HS-5 (cell line): ENCODE measurements at regions not wholly inside any gene's neighbourhood (a gene's known extent, or its start where the extent isn't known, plus 50 kb on each side); places are given as distances from the start of the nearest gene placed in this dataset.
"Not testable (repeated sequence)": the region's sequence is repeated elsewhere in the genome, so short reads cannot be mapped to it uniquely, and the experiment has no call there.

Experiments used
- DNase-seq: peaks from one replicate; pipeline ENCODE4 v3.0.0-alpha.2; 2012; ENCODE audit warnings: low read depth

DNA sequence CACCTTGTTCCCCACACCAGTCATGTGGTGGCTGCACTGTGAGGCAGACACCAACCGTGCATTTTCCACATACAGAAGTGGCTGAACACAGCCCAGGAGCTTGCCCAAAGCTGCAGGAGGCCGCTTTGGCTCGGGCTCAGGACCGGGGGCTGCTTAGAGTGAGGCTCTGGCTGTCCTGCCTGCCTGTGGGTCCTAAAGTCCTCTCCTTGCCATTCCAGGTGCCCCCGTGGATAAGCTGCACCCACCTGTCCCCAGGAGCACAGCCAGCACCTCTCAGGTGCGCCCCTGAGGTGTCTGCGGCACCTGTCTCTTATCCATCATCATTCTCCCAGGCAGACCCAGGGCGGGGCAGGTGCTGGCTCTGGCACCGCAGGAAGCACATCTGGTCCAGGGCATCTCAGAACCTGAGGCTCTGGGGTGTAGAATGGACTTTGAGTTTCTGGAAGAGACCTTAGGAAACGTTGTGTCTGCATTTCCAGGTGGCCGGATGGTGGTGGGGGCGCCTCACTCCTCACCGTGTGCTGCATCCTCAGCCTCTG, 180.5 kb upstream of the ZNF469 start:
- DNase-seq = no peak

GRCh38 chr16:88202856-88203681, 179.7 kb upstream of the ZNF469 start:
- DNase-seq = not testable (repeated sequence)

DNA sequence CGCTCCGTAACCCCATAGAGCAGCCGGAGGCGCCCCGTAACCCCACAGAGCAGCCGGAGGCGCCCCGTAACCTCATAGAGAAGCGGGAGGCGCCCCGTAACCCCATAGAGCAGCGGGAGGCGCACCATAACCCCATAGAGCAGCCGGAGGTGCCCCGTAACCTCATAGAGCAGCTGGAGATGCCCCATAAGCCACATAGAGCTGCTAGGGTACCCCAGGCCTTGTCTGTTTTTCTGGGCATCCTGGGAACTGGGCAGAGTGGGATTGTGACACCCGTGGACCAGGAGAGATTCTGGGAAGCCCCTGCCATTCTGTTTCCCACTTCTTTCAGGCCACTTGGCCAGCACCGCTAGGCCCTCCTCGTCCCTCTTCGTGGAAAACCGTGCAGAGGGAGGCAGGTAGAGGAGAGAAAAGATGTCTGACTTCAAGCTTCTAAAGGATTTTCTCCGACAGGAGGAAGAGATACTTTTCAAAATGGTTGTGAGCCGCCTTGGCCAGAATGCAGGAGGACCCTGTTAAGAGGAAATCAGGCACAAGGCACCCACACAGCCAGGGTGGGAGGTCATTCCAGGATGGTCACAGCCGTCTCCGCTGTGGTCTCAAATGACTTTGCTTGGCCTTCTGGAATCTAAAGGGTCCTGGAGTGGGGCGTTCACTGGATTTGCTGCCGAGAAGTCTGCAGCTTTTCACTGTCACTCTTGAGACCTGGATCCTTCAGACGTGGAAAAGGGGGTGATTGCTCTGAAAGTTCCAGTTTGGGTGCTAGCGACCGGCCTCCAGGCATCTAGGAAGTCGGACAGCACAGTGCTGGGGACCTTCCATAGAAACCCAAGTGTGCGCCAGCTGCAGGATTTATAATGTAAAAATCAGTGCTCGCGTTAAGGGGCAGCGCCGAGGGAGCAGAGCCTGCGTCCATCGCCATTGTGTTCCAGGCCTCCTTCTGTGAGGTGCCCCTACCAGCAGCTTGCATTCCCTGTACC, 178.3 kb upstream of the ZNF469 start:
- not testable (repeated sequence) for DNase-seq

DNA sequence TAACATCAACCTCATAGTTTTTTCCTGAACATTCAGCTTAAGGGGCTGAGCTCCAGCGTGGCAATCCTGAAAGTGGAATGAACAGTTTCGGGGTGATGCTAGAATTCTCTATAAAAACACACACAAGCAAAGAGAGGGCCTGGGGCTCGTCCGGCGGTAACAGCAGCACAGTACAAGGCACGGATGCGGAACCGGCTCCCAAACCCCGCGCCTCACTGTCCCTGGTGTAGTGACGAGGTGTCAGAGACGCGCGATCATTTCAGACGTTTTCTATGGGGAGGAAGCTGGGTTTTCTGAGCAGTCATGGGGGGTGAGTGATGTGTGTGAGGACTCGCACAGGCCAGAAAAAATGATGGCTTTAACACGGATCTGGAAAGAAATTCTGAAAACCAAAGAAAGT, 177.3 kb upstream of the ZNF469 start:
- DNase-seq = not testable (repeated sequence)

DNA sequence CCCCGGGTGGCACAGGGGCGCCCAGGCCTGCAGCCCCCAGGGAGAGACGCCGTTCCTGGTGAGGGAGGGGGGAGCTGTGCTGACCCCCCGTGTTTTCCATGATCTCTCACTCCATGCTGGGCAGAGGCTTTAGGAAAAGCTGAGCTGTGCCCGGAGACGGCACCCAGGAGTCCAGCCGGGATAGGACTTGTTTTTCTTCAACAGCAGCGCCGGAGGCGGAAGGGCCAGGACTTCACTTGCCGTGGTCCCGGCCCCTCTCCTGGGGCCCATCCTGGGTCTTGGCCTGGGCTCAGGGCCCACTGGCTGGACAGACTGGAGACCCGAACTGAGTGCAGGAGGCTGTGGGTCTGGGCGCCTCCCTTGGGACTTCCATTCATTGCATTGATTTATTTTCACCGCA, 176.8 kb upstream of the ZNF469 start:
- not testable (repeated sequence) for DNase-seq

DNA sequence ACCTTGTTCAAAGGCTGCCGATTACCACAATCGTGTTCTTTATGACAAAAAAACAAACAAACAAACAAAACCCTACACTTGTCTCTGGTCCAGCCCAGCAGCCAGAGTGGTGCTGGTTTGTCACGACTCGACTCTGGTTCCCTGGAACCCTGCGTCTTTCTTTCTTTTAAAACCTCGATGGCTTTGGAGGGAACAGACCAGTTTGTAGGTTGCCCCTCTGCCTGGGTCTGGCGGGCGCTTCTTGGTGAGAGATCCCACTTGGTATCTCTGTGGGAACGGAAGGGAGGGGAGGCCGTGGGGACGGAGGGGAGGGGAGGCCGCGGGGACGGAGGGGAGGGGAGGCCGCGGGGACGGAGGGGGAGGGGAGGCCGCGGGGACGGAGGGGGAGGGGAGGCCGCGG, 176.2 kb upstream of the ZNF469 start:
- DNase-seq = not testable (repeated sequence)

- DNase-seq = no peak
Measured at GRCh38 chr16:88208112-88208511, 174.6 kb upstream of the ZNF469 start.

DNA sequence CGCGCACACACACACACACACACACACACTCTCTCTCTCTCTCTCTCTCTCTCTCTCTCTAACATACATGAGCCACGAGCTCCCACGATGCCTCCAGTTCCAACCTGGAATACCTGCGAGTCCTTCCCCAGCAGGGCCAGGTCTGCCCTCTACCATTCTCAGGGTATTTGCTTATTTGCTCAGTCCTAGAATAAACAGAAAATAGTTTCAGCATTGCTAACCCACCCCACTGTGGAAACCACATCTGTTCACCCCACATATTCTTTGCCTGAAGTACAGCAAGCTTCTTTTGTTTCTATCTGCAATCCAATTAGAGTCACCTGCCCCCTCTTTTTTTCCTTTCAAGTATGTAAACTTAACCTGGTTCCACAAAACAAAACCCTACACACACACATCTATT, 174.0 kb upstream of the ZNF469 start:
- DNase-seq = not testable (repeated sequence)

- not testable (repeated sequence) for DNase-seq
Measured at GRCh38 chr16:88209579-88209978, 173.2 kb upstream of the ZNF469 start.

DNA sequence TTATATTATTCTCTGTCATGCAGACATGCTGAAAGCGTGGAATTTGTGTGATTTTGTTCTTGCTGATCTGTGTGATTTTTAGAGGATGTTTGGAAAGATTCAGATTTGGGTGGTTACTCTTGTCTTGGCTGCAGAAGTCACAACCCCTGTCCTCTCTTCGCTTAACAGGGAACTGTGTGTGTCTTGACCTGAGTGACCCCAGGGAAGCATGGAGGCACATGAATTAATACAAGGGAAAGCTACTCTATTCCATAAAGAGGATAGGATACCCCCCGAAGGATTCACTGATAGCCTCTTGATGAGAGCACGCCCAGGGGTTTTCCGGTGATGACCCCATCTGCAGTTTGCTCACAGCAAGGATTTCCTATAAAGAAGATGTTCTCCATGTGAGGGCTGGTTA, 168.8 kb upstream of the ZNF469 start:
- not testable (repeated sequence) for DNase-seq

DNA sequence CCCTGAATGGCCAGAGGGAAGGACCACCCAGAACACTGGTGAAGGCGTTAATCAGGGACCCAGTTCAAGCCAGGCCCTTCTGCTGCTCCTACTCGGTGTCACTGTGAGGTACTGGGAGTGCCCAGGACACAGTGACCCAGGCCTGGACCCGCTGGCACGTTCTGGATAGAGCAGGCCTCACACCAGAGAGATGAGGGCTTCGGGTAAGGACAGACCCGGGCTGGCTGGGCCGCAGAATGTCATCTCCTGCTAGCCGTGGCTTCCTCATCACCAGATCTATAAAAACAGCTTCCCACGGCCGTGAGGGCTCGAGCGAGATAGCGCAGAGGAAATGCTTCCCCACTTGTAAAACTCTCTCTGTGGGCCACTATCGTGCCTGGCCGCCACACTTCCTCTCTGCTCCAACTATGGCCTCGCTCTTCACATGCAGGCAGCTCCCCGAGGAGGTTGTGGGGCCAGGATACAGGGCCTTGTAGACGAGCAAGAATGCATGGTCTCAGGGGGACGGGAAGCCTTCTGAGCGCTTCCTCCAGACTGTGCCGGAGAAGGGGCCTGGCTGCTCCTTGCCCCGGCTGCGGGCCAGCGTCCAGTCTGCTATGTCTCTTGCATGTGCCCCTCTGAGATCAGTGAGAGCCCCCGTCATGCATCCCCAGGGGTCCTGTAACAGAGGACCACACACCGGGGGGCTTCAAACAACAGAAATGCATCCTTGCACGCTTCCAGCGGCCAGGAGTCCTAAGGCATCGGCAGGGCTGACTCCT, 161.6 kb upstream of the ZNF469 start:
- DNase-seq = not testable (repeated sequence)

- DNase-seq = not testable (repeated sequence)
Measured at GRCh38 chr16:88223696-88224095, 159.1 kb upstream of the ZNF469 start.

DNA sequence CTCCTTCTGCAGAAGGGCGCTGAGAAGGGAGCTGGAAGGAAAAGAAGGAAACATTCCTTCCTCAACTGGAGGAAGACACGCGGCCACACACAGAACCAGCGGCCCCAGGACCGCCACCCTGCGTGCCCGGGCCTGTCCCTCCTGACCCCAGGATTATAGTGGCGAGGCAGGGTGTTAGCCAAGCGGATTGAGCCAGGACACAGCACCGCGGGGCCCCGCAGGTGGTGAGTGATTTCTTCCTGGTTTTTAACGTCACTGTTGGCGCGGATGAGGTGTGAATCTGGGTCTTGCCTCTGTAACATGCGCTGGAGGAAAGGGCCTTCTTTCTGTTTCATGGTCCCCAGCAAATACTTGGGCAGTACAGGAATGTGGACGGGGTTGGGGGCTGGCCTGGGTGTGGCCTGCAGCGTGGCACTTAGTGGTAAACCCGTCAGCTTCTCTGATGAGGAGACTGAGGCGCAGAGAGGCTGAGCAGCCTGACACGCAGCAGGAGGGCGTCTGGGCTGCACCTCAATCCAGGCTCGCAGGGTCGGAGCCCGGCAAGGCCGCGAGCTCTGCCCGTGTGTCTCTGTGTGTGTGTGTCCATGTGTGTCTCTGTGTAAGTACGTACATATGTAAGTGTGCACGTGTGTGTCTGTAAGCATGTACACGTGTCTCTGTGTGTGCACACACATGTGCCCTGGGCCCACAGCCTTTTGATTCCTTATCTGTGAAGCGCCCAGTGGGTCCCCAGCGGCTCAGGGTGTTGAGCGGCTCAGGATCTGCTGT, 158.4 kb upstream of the ZNF469 start:
- DNase-seq = not testable (repeated sequence)

DNA sequence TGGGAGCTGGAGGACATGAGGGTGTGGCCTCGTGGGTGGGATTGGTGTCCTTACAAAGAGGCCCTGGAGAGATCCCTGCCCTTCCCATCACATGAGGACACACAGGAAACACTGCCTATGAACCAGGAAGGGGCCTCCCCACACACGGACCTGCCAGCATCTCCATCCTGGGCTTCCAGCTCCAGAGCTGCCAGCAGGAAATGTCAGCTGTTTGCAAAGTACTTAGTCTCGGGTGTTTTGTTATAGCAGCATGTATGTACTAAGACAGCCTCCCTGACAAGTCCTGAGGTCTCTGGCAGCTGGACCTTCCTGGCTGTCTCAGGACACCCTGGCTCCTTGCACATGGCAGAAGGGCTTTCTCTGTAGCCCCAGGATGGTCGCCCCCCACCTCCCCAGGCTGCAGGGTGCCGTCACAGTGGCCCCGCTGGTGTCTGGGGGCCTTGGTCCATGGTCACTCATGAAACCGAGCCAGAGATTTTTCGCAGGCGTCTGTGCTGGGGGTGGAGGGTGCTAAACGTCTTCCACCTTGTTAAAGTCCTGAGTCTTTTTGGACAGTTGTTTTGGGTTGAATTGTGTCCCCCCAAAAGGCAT, 157.0 kb upstream of the ZNF469 start:
- DNase-seq = not testable (repeated sequence)

DNA sequence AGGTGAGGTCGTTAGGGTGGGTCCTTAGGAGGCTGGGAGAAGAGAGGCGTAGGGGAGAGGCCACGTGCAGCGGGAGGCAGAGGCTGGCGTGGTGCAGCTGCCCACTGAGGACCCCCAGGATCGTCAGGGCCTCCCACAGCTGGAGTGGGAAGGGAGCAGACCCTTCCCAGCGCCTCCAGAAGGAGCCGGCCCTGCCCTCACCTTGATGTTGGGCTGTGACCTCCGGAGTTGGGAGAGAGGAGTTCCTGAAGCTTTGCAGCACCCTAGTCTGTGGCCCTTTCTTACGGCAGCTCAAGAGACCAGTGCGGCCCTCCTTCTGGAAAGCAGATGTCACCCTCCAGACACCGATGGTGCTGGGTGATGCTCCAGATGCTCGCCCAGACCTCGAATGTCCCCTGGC, 156.5 kb upstream of the ZNF469 start:
- not testable (repeated sequence) for DNase-seq

DNA sequence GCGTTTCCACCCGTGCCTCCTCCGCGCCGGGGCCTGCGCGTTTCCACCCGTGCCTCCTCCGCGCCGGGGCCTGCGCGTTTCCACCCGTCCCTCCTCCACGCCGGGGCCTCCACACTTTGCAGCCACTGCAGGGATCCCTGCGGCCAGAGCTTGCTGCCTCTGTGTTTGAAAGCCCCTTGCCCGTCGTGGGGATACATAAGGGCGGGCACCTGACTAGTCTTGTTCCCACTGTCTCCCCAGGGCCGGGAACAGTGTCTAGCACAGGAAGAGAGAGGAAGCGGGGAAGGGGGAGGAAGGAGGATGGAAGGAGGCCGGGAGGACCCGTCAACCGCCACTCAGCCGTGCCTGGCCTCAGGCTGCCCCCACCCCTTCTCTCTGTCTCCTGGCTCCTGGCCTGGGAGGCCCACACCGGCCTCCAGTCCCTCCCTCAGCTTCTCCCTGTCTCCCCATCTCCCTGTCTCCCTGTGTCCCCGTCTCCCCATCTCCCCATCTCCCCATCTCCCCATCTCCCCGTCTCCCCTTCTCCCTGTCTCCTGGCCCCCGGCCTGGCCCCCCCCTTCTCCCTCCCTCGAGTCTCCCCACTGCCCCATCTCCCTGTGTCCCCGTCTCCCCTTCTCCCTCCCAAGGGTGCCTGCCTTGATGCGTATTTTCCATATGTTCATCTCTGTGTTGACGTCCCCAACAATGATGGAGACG, 155.6 kb upstream of the ZNF469 start:
- not testable (repeated sequence) for DNase-seq

DNA sequence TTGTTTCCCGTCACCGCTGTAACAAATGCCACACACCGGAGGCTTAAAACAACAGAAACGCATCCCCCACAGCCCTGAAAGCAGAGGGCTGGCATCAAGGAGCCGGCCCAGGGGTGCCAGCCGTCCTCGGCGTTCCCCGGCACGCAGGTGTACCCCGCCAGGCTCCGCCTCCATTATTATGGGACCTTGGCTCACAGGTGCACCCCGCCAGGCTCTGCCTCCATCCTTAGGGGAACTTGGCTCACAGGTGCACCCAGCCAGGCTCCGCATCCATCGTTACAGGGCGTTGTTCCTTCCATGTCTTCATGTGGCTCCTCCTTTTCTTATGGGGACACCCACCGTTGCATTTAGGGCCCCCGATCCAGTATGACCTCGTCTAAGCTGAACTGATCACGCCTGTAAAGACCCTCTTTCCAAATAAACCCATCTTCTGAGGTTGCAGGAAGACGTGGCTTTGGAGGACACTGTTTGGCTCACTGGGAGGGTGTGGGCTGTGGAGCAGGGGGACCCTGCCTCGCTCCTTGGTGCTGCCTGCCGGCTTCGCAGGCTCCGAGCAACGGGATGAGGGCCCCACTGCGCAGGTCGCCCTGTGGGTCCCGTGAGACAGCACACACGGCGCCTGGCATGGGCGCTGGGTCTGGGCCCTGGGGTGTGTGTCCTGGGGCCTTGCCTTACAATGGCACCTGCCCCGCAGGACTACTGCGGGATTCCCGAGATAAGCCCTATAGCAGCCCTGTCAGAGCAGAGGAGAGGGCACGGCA, 154.9 kb upstream of the ZNF469 start:
- DNase-seq = not testable (repeated sequence)

DNA sequence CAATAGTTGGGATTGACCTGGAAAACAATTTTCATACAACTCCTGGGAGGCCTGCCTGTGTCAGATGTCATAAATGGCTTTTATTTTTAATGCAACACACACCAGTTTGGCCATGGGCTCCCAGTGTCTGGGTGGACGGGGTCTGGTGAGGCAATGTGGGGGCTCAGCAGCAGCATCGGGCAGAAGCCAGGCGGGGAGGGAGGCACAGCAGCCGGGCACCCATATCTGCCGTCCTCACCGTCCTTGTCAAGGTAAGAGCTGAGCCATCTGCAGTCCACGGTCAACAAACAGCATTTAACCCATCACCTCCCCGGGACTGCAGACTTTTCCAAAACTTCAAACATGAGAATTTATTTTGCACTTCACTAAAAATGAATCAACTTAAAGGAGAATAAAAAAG, 154.0 kb upstream of the ZNF469 start:
- DNase-seq = not testable (repeated sequence)

GRCh38 chr16:88229710-88230109, 153.0 kb upstream of the ZNF469 start:
- not testable (repeated sequence) for DNase-seq
